A673 (cell line): ENCODE measurements at regions not wholly inside any gene's neighbourhood (a gene's known extent, or its start where the extent isn't known, plus 50 kb on each side); places are given as distances from the start of the nearest gene placed in this dataset.

Source experiments
- BruUV-seq: library from RNA; stranded (reverse); fragments of 400-500 nt; replicated peaks from 2 replicates; lab custom pipeline; 2021; lab: Mats Ljungman, UMichigan
- CTCF ChIA-PET: fragments of 300-600 bp; sonication (Branson Sonifier 250); formaldehyde crosslinking; loops from one replicate; lab custom pipeline; 2022; ENCODE audit warnings: antibody characterized with exemption; lab: Charles Lee
- POLR2A ChIA-PET: fragments of 300-600 bp; sonication (Branson Sonifier 250); formaldehyde crosslinking; loops from one replicate; lab custom pipeline; 2022; ENCODE audit warnings: antibody characterized with exemption; ENCODE audit not compliant: low non-redundant PET; lab: Charles Lee
- DNase-seq: peaks from one replicate; pipeline ENCODE4 v3.0.0-alpha.2; 2015; ENCODE audit warnings: low spot score
- H3K27ac ChIP-seq: fragments of 200-600 bp; sonication (generic); 2 replicates; pipeline ENCODE4 v1.5.1; 2016; ENCODE audit warnings: mixed run types, low read depth, mild to moderate bottlenecking, mixed read lengths, antibody characterized with exemption, low read length; ENCODE audit not compliant: poor library complexity, severe bottlenecking
- H3K27me3 ChIP-seq: fragments of 200-600 bp; sonication (generic); replicated peaks from 2 replicates; pipeline ENCODE4 v1.6.1; 2017; ENCODE audit warnings: mixed run types, low read depth, mild to moderate bottlenecking, mixed read lengths, antibody characterized with exemption, low read length; ENCODE audit not compliant: insufficient read depth, poor library complexity
- H3K36me3 ChIP-seq: fragments of 200-600 bp; sonication (generic); 2 replicates; pipeline ENCODE4 v1.6.1; 2016; ENCODE audit warnings: mixed run types, mild to moderate bottlenecking, mixed read lengths, antibody characterized with exemption, low read length; ENCODE audit not compliant: insufficient read depth, poor library complexity, severe bottlenecking
- H3K4me1 ChIP-seq: fragments of 200-600 bp; sonication (generic); 2 replicates; pipeline ENCODE4 v1.6.1; 2017; ENCODE audit warnings: mixed run types, mild to moderate bottlenecking, mixed read lengths, antibody characterized with exemption, low read length; ENCODE audit not compliant: insufficient read depth, poor library complexity, severe bottlenecking
- H3K4me3 ChIP-seq: fragments of 200-600 bp; sonication (generic); 2 replicates; pipeline ENCODE4 v1.5.1; 2016; ENCODE audit warnings: low read depth, mixed run types, mild to moderate bottlenecking, mixed read lengths, low read length; ENCODE audit not compliant: poor library complexity, severe bottlenecking
- H3K9me3 ChIP-seq: fragments of 200-600 bp; sonication (generic); 2 replicates; pipeline ENCODE4 v1.6.1; 2016; ENCODE audit warnings: mixed run types, low read depth, mild to moderate bottlenecking, mixed read lengths, antibody characterized with exemption, low read length; ENCODE audit not compliant: poor library complexity, severe bottlenecking
- EZH2 ChIP-seq: fragments of 200-600 bp; sonication (generic); IDR thresholded peaks from 2 replicates; pipeline ENCODE4 v1.6.1; 2017; ENCODE audit warnings: borderline replicate concordance, low read depth, mild to moderate bottlenecking, mixed read lengths, antibody characterized with exemption, low read length; ENCODE audit not compliant: poor library complexity, severe bottlenecking
- intact Hi-C: fragments of 100-400 bp; cut with micrococcal nuclease; formaldehyde crosslinking; loops from one replicate; pipeline ENCODE4 v1.10.0; 2022; ENCODE audit not compliant: unreplicated experiment
- TF ChIP-seq, protein P1 (sequence below): fragments of 300-800, 200-600 bp; sonication (generic); conservative IDR thresholded peaks from 2 replicates; pipeline ENCODE4 v1.5.1; 2017; ENCODE audit warnings: low read depth, mild to moderate bottlenecking, antibody characterized with exemption, low read length, moderate library complexity, mixed read lengths

DNA sequence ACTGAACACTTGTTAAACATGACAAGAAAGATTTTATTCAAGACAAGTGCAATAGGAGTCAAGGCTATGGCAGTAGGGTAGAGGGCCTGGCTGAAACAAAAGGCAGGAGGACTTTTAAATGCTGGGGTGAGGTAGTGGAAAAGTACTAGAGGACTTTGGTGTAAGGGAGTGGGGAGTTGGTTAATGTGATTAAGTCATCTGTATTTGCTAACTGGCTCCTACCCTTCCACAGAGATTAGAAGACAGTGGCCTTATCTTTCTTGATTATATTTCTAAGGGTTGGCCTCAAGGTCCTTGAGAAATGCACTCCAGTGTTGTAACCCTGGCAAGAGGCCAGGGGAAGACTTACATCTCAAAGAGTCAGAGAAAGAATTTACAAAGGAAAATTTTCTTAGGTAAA, 160.2 kb upstream of the FTMT start:
- Histone ChIP-seq H3K4me1 (no peaks in the 10 kb centered on the region), H3K27me3 (no peaks in the 10 kb centered on the region), H3K9me3 (no peaks in the 10 kb centered on the region), H3K4me3 (no peak overlapping the region), H3K27ac (no peak overlapping the region), H3K36me3 (no peaks in the 10 kb centered on the region)
- ChIA-PET POLR2A (no interaction called here), CTCF (no interaction called here)
- TF ChIP-seq EZH2, result no peak
- DNase-seq, result peak; percentile 6
- intact Hi-C loops, result no loop called here
- no TSS peak for BruUV-seq

DNA sequence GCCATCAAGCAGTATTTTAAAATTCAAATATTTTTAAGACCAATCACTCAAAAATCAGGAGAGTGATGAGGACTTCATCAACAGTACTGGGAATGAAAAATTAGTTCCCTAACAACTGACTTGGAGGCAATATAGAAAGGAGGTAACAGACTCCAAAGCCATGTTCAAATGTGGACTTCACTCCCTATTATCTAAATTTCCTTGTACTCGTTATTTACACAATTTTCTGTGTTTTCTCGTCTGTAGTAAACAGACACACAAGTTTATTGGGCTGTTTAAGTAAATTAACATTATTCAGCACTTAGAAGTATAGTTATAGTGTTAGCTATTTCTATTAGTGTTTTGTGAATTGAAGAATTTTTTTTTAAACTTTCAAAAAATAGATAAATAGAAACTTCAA, 159.5 kb upstream of the FTMT start:
- POLR2A ChIA-PET, result no interaction called here

DNA sequence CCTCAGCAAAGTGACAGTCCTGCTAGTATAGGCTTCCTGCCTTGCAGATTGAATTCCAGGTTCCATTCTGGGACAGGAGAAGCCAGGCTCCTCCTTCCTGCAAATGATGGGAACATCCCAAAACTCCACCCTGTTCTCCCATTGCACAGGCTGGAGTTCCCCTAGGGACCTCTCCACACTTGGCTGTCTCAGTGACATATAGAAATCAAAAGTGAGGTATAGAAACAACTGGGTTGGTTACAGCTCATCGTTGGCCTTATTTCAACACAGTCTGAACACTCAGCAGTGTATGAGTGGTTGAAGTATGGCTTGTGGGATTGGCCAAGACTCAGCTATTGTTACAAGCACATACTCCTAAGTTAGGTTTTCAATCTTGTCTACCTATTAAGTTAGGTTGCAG, 157.8 kb upstream of the FTMT start:
- Histone ChIP-seq H3K27ac (no peak overlapping the region), H3K27me3 (no peaks in the 10 kb centered on the region), H3K9me3 (no peaks in the 10 kb centered on the region), H3K4me3 (no peak overlapping the region), H3K36me3 (no peaks in the 10 kb centered on the region), H3K4me1 (no peaks in the 10 kb centered on the region)
- CTCF ChIA-PET, result no interaction called here
- POLR2A ChIA-PET, result no interaction called here
- BruUV-seq, result no TSS peak
- intact Hi-C loops, result no loop called here
- no peak for DNase-seq
- TF ChIP-seq, protein P1, sequence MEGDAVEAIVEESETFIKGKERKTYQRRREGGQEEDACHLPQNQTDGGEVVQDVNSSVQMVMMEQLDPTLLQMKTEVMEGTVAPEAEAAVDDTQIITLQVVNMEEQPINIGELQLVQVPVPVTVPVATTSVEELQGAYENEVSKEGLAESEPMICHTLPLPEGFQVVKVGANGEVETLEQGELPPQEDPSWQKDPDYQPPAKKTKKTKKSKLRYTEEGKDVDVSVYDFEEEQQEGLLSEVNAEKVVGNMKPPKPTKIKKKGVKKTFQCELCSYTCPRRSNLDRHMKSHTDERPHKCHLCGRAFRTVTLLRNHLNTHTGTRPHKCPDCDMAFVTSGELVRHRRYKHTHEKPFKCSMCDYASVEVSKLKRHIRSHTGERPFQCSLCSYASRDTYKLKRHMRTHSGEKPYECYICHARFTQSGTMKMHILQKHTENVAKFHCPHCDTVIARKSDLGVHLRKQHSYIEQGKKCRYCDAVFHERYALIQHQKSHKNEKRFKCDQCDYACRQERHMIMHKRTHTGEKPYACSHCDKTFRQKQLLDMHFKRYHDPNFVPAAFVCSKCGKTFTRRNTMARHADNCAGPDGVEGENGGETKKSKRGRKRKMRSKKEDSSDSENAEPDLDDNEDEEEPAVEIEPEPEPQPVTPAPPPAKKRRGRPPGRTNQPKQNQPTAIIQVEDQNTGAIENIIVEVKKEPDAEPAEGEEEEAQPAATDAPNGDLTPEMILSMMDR, result no peak
- no peak for TF ChIP-seq EZH2

More for the DNA sequence above, 159.5 kb upstream of the FTMT start:
- TF ChIP-seq, protein P1, result no peak
- TF ChIP-seq EZH2, result no peak
- Histone ChIP-seq H3K9me3 (no peaks in the 10 kb centered on the region), H3K4me1 (no peaks in the 10 kb centered on the region), H3K36me3 (no peaks in the 10 kb centered on the region), H3K4me3 (no peak overlapping the region), H3K27me3 (no peaks in the 10 kb centered on the region), H3K27ac (no peak overlapping the region)
- no peak for DNase-seq
- BruUV-seq, result no TSS peak
- CTCF ChIA-PET, result no interaction called here
- intact Hi-C loops, result no loop called here

DNA sequence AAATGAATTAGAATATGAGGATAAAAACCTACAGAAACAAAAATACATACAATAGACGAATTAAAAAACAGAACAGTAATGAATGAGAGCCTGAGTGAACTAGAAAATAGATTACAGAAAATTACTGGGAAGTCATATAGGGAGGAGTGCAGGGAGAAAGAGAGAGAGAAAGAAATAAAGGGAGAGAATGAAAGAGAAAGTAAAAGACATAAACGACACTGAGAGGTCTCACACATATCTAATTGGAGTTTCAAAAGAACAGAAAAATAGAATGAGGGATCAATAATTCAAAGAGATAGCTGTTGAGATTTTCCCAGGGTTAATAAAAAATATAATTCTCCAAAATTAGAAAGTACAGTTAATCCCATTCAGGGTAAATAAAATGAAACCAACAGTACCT, 156.4 kb upstream of the FTMT start:
- no peak for DNase-seq
- intact Hi-C loops, result no loop called here
- Histone ChIP-seq H3K9me3 (no peaks in the 10 kb centered on the region), H3K27ac (no peak overlapping the region), H3K4me3 (no peak overlapping the region), H3K27me3 (no peaks in the 10 kb centered on the region), H3K4me1 (no peaks in the 10 kb centered on the region), H3K36me3 (no peaks in the 10 kb centered on the region)
- CTCF ChIA-PET, result no interaction called here
- POLR2A ChIA-PET, result no interaction called here
- TF ChIP-seq, protein P1, result no peak
- no peak for TF ChIP-seq EZH2
- no TSS peak for BruUV-seq
